Testis (tissue), 2 donors: ENCODE measurements at regions not wholly inside any gene's neighbourhood (a gene's known extent, or its start where the extent isn't known, plus 50 kb on each side); places are given as distances from the start of the nearest gene placed in this dataset.

ENCODE experiments used
- DNase-seq: peaks from one replicate; pipeline ENCODE4 v3.0.0-alpha.2; 2019
- H3K27ac ChIP-seq, 2 donors: fragments of 200-600 bp; sonication (generic); one replicate each; pipeline ENCODE4 v1.5.1; 2019
- H3K27me3 ChIP-seq: fragments of 200-600 bp; sonication (generic); one replicate; pipeline ENCODE4 v1.5.1; 2019
- H3K36me3 ChIP-seq: fragments of 200-600 bp; sonication (generic); one replicate; pipeline ENCODE4 v1.5.1; 2017; ENCODE audit warnings: low read depth; ENCODE audit errors: missing control alignments
- H3K4me1 ChIP-seq: fragments of 200-600 bp; sonication (generic); one replicate; pipeline ENCODE4 v1.5.1; 2019
- H3K4me3 ChIP-seq, 2 donors: fragments of 200-600 bp; sonication (generic); one replicate each; pipeline ENCODE4 v1.5.1; 2017 to 2019
- H3K9me3 ChIP-seq: fragments of 200-600 bp; sonication (generic); one replicate; pipeline ENCODE4 v1.5.1; 2017
- POLR2A ChIP-seq: fragments of 450-650 bp; IDR thresholded peaks from one replicate; pipeline ENCODE4 v1.6.1; 2017; ENCODE audit warnings: antibody characterized with exemption, mild to moderate bottlenecking, moderate library complexity
- WGBS, 2 donors: methylation state at CpG; one replicate each; pipeline ENCODE4 v1.1.5; 2018; 5-methylcytosine and 5-hydroxymethylcytosine counted together
- intact Hi-C: fragments of 100-400 bp; cut with DNase I; formaldehyde crosslinking; loops from one replicate; pipeline ENCODE4 v1.15.1; 2023; ENCODE audit warnings: low total_unique reads
- TF ChIP-seq, protein P1 (sequence below), 3 experiments: fragments of 450-650 bp in 2 of 3; fragments of 200-600 bp in 1 of 3; sonication (generic) in 1 of 3; IDR thresholded peaks; one replicate each; pipeline ENCODE4 v1.5.1; 2016 to 2019; ENCODE audit warnings: antibody characterized with exemption in 3 of 3, mild to moderate bottlenecking in 2 of 3, moderate library complexity in 1 of 3

GRCh38 chr21:27257226-27257625 lies 290.3 kb upstream of the ADAMTS5 start:
- TF ChIP-seq, protein P1, sequence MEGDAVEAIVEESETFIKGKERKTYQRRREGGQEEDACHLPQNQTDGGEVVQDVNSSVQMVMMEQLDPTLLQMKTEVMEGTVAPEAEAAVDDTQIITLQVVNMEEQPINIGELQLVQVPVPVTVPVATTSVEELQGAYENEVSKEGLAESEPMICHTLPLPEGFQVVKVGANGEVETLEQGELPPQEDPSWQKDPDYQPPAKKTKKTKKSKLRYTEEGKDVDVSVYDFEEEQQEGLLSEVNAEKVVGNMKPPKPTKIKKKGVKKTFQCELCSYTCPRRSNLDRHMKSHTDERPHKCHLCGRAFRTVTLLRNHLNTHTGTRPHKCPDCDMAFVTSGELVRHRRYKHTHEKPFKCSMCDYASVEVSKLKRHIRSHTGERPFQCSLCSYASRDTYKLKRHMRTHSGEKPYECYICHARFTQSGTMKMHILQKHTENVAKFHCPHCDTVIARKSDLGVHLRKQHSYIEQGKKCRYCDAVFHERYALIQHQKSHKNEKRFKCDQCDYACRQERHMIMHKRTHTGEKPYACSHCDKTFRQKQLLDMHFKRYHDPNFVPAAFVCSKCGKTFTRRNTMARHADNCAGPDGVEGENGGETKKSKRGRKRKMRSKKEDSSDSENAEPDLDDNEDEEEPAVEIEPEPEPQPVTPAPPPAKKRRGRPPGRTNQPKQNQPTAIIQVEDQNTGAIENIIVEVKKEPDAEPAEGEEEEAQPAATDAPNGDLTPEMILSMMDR (IDR thresholded peaks at IDR 0.05) = no peak
- no peak for TF ChIP-seq POLR2A
- intact Hi-C loops = no loop called here

GRCh38 chr21:27251752-27252151 lies 284.9 kb upstream of the ADAMTS5 start:
- no peaks in the 10 kb centered on the region for H3K4me1 ChIP-seq
- H3K9me3 ChIP-seq = no peaks in the 10 kb centered on the region
- intact Hi-C loops = no loop called here
- H3K36me3 ChIP-seq = no peaks in the 10 kb centered on the region
- H3K27ac ChIP-seq = no peak overlapping the region
- no peak overlapping the region for H3K4me3 ChIP-seq
- TF ChIP-seq, protein P1 (IDR thresholded peaks at IDR 0.05) = no peak
- no peak for TF ChIP-seq POLR2A
- WGBS, 2 donors = 35 to 42% methylated on average over 2 of the region's 2 CpGs
- H3K27me3 ChIP-seq = no peaks in the 10 kb centered on the region
- no peak for DNase-seq

More at GRCh38 chr21:27257226-27257625, 290.3 kb upstream of the ADAMTS5 start:
- H3K27me3 ChIP-seq = no peaks in the 10 kb centered on the region
- DNase-seq = no peak
- no peak overlapping the region for H3K27ac ChIP-seq
- no peaks in the 10 kb centered on the region for H3K4me1 ChIP-seq
- no peaks in the 10 kb centered on the region for H3K36me3 ChIP-seq
- no peak overlapping the region for H3K4me3 ChIP-seq
- no peaks in the 10 kb centered on the region for H3K9me3 ChIP-seq
- WGBS, 2 donors = 81 to 82% methylated on average over 6 of the region's 6 CpGs

DNA sequence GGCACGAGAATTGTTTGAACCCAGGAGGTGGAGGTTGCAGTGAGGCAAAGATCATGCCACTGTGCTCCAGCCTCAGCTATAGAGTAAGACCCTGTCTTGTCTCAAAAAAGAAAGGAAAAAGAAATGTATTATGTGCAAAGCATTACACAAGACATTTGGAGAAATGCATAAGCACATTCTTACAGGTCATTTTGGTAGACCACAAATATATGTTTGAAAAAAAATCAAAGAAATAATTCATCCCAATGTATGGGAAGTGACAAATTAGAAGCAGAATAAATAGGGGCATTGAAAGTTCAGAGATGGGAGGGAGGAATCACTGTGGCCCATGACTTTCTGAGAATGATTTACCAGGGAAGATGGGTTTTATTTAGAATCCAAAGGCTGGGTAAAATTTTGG lies 283.5 kb upstream of the ADAMTS5 start:
- Histone ChIP-seq H3K4me1 (no peaks in the 10 kb centered on the region), H3K36me3 (no peaks in the 10 kb centered on the region), H3K27me3 (no peaks in the 10 kb centered on the region), H3K27ac (no peak overlapping the region), H3K4me3 (no peak overlapping the region), H3K9me3 (no peaks in the 10 kb centered on the region)
- TF ChIP-seq, protein P1 (IDR thresholded peaks at IDR 0.05) = no peak
- no peak for TF ChIP-seq POLR2A
- no peak for DNase-seq
- intact Hi-C loops = no loop called here
- WGBS, 2 donors = 94% methylated on average over 1 of the region's 1 CpG

- no peak for TF ChIP-seq POLR2A
- TF ChIP-seq, protein P1 (IDR thresholded peaks at IDR 0.05) = no peak
- Histone ChIP-seq H3K4me1 (no peaks in the 10 kb centered on the region), H3K27me3 (no peaks in the 10 kb centered on the region), H3K36me3 (no peaks in the 10 kb centered on the region), H3K27ac (no peak overlapping the region), H3K9me3 (no peaks in the 10 kb centered on the region), H3K4me3 (no peak overlapping the region)
- 70 to 89% methylated on average over 1 of the region's 1 CpG for WGBS, 2 donors
- intact Hi-C loops = no loop called here
- no peak for DNase-seq
Observed at GRCh38 chr21:27248814-27249213, 281.9 kb upstream of the ADAMTS5 start.

GRCh38 chr21:27246741-27247140 lies 279.9 kb upstream of the ADAMTS5 start:
- Histone ChIP-seq H3K27ac (no peak overlapping the region), H3K9me3 (no peaks in the 10 kb centered on the region), H3K4me3 (no peak overlapping the region), H3K36me3 (no peaks in the 10 kb centered on the region), H3K27me3 (no peaks in the 10 kb centered on the region), H3K4me1 (no peaks in the 10 kb centered on the region)
- 75 to 81% methylated on average over 5 of the region's 5 CpGs for WGBS, 2 donors
- TF ChIP-seq, protein P1 (IDR thresholded peaks at IDR 0.05) = no peak
- no peak for TF ChIP-seq POLR2A
- no peak for DNase-seq
- intact Hi-C loops = no loop called here
